ENCODE measurements at regions not wholly inside any gene's neighbourhood (a gene's known extent, or its start where the extent isn't known, plus 50 kb on each side); places are given as distances from the start of the nearest gene placed in this dataset.
"Not testable (repeated sequence)": the region's sequence is repeated elsewhere in the genome, so short reads cannot be mapped to it uniquely, and the experiment has no call there.

GRCh38 chr10:78664929-78665553, 403.7 kb upstream of the ZMIZ1 start:
- DNase-seq, result no peak

GRCh38 chr10:78672918-78673317, 395.8 kb upstream of the ZMIZ1 start:
- DNase-seq, result no peak

GRCh38 chr10:78681141-78681540, 387.6 kb upstream of the ZMIZ1 start:
- not testable (repeated sequence) for DNase-seq

GRCh38 chr10:78681986-78682385, 386.8 kb upstream of the ZMIZ1 start:
- DNase-seq, result not testable (repeated sequence)

GRCh38 chr10:78684947-78685346, 383.8 kb upstream of the ZMIZ1 start:
- DNase-seq, result peak; percentile 52

- no peak for DNase-seq
These were observed 383.2 kb upstream of the ZMIZ1 start for GRCh38 chr10:78685466-78686103.

- DNase-seq, result no peak
These were observed 382.2 kb upstream of the ZMIZ1 start for GRCh38 chr10:78686444-78687060.

GRCh38 chr10:78687626-78688025, 381.1 kb upstream of the ZMIZ1 start:
- no peak for DNase-seq

- DNase-seq, result no peak
These were observed 380.4 kb upstream of the ZMIZ1 start for GRCh38 chr10:78688230-78688900.

- peak; percentile 24 for DNase-seq
These were observed 379.7 kb upstream of the ZMIZ1 start for GRCh38 chr10:78688901-78689583.

GRCh38 chr10:78689584-78689935, 379.2 kb upstream of the ZMIZ1 start:
- DNase-seq, result no peak

- no peak for DNase-seq
These were observed 378.2 kb upstream of the ZMIZ1 start for GRCh38 chr10:78690354-78691111.

- no peak for DNase-seq
These were observed 377.3 kb upstream of the ZMIZ1 start for GRCh38 chr10:78691301-78692030.

GRCh38 chr10:78692071-78692470, 376.7 kb upstream of the ZMIZ1 start:
- DNase-seq, result no peak

GRCh38 chr10:78695846-78696245, 372.9 kb upstream of the ZMIZ1 start:
- no peak for DNase-seq

- DNase-seq, result no peak
These were observed 371.9 kb upstream of the ZMIZ1 start for GRCh38 chr10:78696791-78697395.

GRCh38 chr10:78699971-78700370, 368.8 kb upstream of the ZMIZ1 start:
- no peak for DNase-seq

GRCh38 chr10:78700413-78700812, 368.4 kb upstream of the ZMIZ1 start:
- no peak for DNase-seq

- DNase-seq, result no peak
These were observed 367.8 kb upstream of the ZMIZ1 start for GRCh38 chr10:78700816-78701520.

- no peak for DNase-seq
These were observed 366.6 kb upstream of the ZMIZ1 start for GRCh38 chr10:78702186-78702585.

- no peak for DNase-seq
These were observed 365.9 kb upstream of the ZMIZ1 start for GRCh38 chr10:78702876-78703275.
